ENCODE measurements at regions not wholly inside any gene's neighbourhood (a gene's known extent, or its start where the extent isn't known, plus 50 kb on each side); places are given as distances from the start of the nearest gene placed in this dataset.

GRCh38 chr16:26857371-26857770 lies 209.4 kb upstream of the C16orf82 start:
- TF ChIP-seq BRD4 (CRISPR knock-in tag; IDR thresholded peaks at IDR 0.05) (no peak), ZBTB49 (CRISPR knock-in tag; IDR thresholded peaks at IDR 0.05; ENCODE audit: borderline replicate concordance) (no peak), CTCF (CRISPR knock-in tag; IDR thresholded peaks at IDR 0.05) (no peak), MTA3 (CRISPR knock-in tag; IDR thresholded peaks at IDR 0.05) (no peak), EZH2 (conservative IDR thresholded peaks at IDR 0.05; ENCODE audit: low read depth, low read length) (no peak), RNF2 (conservative IDR thresholded peaks at IDR 0.05; ENCODE audit: low read depth) (no peak)

Measured in HepG2 (cell line).